ENCODE measurements at regions not wholly inside any gene's neighbourhood (a gene's known extent, or its start where the extent isn't known, plus 50 kb on each side); places are given as distances from the start of the nearest gene placed in this dataset.

- no peak for DNase-seq (ENCODE audit: low read depth)
These were observed 646.6 kb downstream of the HACE1 start for GRCh38 chr6:104212977-104213668.

- DNase-seq (ENCODE audit: low read depth) = no peak
These were observed 652.1 kb downstream of the HACE1 start for GRCh38 chr6:104207635-104208034.

GRCh38 chr6:104201557-104201956 lies 658.2 kb downstream of the HACE1 start:
- DNase-seq (ENCODE audit: low read depth) = no peak

- DNase-seq (ENCODE audit: low read depth) = no peak
These were observed 672.1 kb downstream of the HACE1 start for GRCh38 chr6:104187616-104188015.

GRCh38 chr6:104186831-104187230 lies 672.9 kb downstream of the HACE1 start:
- no peak for DNase-seq (ENCODE audit: low read depth)

GRCh38 chr6:104183816-104184435 lies 675.8 kb downstream of the HACE1 start:
- no peak for DNase-seq (ENCODE audit: low read depth)

GRCh38 chr6:104182811-104183210 lies 676.9 kb downstream of the HACE1 start:
- no peak for DNase-seq (ENCODE audit: low read depth)

- DNase-seq (ENCODE audit: low read depth) = no peak
These were observed 686.1 kb downstream of the HACE1 start for GRCh38 chr6:104173668-104174067.

GRCh38 chr6:104170401-104170800 lies 689.3 kb downstream of the HACE1 start:
- no peak for DNase-seq (ENCODE audit: low read depth)

GRCh38 chr6:104166055-104166668 lies 693.6 kb downstream of the HACE1 start:
- no peak for DNase-seq (ENCODE audit: low read depth)

GRCh38 chr6:104162036-104162669 lies 697.6 kb downstream of the HACE1 start:
- DNase-seq (ENCODE audit: low read depth) = no peak

- DNase-seq (ENCODE audit: low read depth) = no peak
These were observed 700.6 kb downstream of the HACE1 start for GRCh38 chr6:104159045-104159618.

- no peak for DNase-seq (ENCODE audit: low read depth)
These were observed 716.0 kb downstream of the HACE1 start for GRCh38 chr6:104143757-104144156.

GRCh38 chr6:104134876-104135275 lies 724.8 kb downstream of the HACE1 start:
- no peak for DNase-seq (ENCODE audit: low read depth)

- DNase-seq (ENCODE audit: low read depth) = no peak
These were observed 729.4 kb downstream of the HACE1 start for GRCh38 chr6:104130343-104130742.

GRCh38 chr6:104126315-104127005 lies 733.3 kb downstream of the HACE1 start:
- DNase-seq (ENCODE audit: low read depth) = no peak

GRCh38 chr6:104123227-104123626 lies 736.5 kb downstream of the HACE1 start:
- DNase-seq (ENCODE audit: low read depth) = no peak

GRCh38 chr6:104118274-104118673 lies 741.4 kb downstream of the HACE1 start:
- no peak for DNase-seq (ENCODE audit: low read depth)

GRCh38 chr6:104109806-104110205 lies 749.9 kb downstream of the HACE1 start:
- no peak for DNase-seq (ENCODE audit: low read depth)

- DNase-seq (ENCODE audit: low read depth) = no peak
These were observed 751.1 kb downstream of the HACE1 start for GRCh38 chr6:104108634-104109033.

- no peak for DNase-seq (ENCODE audit: low read depth)
These were observed 763.9 kb downstream of the HACE1 start for GRCh38 chr6:104095661-104096416.

Data from HS-27A (cell line).